HEK293T (cell line): ENCODE measurements at regions not wholly inside any gene's neighbourhood (a gene's known extent, or its start where the extent isn't known, plus 50 kb on each side); places are given as distances from the start of the nearest gene placed in this dataset.

Experiments
- CTCF ChIA-PET: fragments of 350-600 bp; formaldehyde crosslinking; extraction: SDS; loops from one replicate; lab custom pipeline; 2021; ENCODE audit warnings: antibody characterized with exemption, inconsistent platforms; lab: Yijun Ruan, JAX
- POLR2A ChIA-PET: fragments of 350-600 bp; formaldehyde crosslinking; extraction: SDS; loops from one replicate; lab custom pipeline; 2020; ENCODE audit warnings: antibody characterized with exemption, inconsistent platforms; lab: Yijun Ruan, JAX
- DNase-seq: peaks from one replicate; pipeline ENCODE4 v3.0.0; 2012; ENCODE audit warnings: mixed read lengths; ENCODE audit errors: extremely low spot score
- ARNT ChIP-seq: fragments of 450-650 bp; IDR thresholded peaks from 2 replicates; pipeline ENCODE4 v1.6.1; 2017; ENCODE audit warnings: mild to moderate bottlenecking
- BHLHE40 ChIP-seq: fragments of 450-650 bp; IDR thresholded peaks from 2 replicates; pipeline ENCODE4 v1.6.1; 2016; ENCODE audit warnings: mild to moderate bottlenecking, moderate library complexity, borderline replicate concordance
- CTBP1 ChIP-seq: fragments of 450-650 bp; IDR thresholded peaks from 2 replicates; pipeline ENCODE4 v1.6.1; 2016; ENCODE audit warnings: borderline replicate concordance
- ELF4 ChIP-seq: fragments of 450-650 bp; IDR thresholded peaks from 2 replicates; pipeline ENCODE4 v1.6.1; 2017; ENCODE audit warnings: antibody characterized with exemption
- FOXA1 ChIP-seq: fragments of 450-650 bp; IDR thresholded peaks from 2 replicates; pipeline ENCODE4 v1.6.1; 2016; ENCODE audit warnings: mild to moderate bottlenecking
- FOXK2 ChIP-seq: fragments of 450-650 bp; IDR thresholded peaks from 2 replicates; pipeline ENCODE4 v1.6.1; 2016; ENCODE audit warnings: mild to moderate bottlenecking
- FOXM1 ChIP-seq: fragments of 450-650 bp; IDR thresholded peaks from 2 replicates; pipeline ENCODE4 v1.6.1; 2017; ENCODE audit warnings: mild to moderate bottlenecking, borderline replicate concordance
- HDGF ChIP-seq: fragments of 450-650 bp; IDR thresholded peaks from 2 replicates; pipeline ENCODE4 v1.6.1; 2017; ENCODE audit warnings: antibody characterized with exemption, borderline replicate concordance
- L3MBTL2 ChIP-seq: fragments of 450-650 bp; conservative IDR thresholded peaks from 2 replicates; pipeline ENCODE4 v1.6.1; 2016; ENCODE audit warnings: mild to moderate bottlenecking
- LEF1 ChIP-seq: fragments of 450-650 bp; IDR thresholded peaks from 2 replicates; pipeline ENCODE4 v1.6.1; 2017; ENCODE audit warnings: mild to moderate bottlenecking, borderline replicate concordance
- NFRKB ChIP-seq: fragments of 450-650 bp; IDR thresholded peaks from 2 replicates; pipeline ENCODE4 v1.6.1; 2016; ENCODE audit warnings: mild to moderate bottlenecking, moderate library complexity
- PKNOX1 ChIP-seq: fragments of 450-650 bp; IDR thresholded peaks from 2 replicates; pipeline ENCODE4 v1.6.1; 2016
- SP1 ChIP-seq: fragments of 450-650 bp; IDR thresholded peaks from 2 replicates; pipeline ENCODE4 v1.6.1; 2017
- SUZ12 ChIP-seq: fragments of 450-650 bp; IDR thresholded peaks from 2 replicates; pipeline ENCODE4 v1.6.1; 2016; ENCODE audit warnings: mild to moderate bottlenecking
- TARDBP ChIP-seq: fragments of 450-650 bp; IDR thresholded peaks from 2 replicates; pipeline ENCODE4 v1.6.1; 2016
- ZNF384 ChIP-seq: fragments of 450-650 bp; IDR thresholded peaks from 2 replicates; pipeline ENCODE4 v1.6.1; 2016

GRCh38 chr15:31272558-31273257 lies 53.9 kb upstream of the KLF13 start:
- no peak for DNase-seq
- TF ChIP-seq FOXK2 (no peak), L3MBTL2 (no peak), ZNF384 (no peak), SP1 (no peak), BHLHE40 (no peak), ELF4 (no peak), PKNOX1 (no peak), ARNT (no peak), HDGF (no peak), TARDBP (no peak), FOXA1 (no peak), CTBP1 (no peak), FOXM1 (no peak), SUZ12 (no peak), NFRKB (no peak), LEF1 (no peak)
- ChIA-PET CTCF (no interaction called here), POLR2A (no interaction called here)

- POLR2A ChIA-PET: no interaction called here
- TF ChIP-seq CTBP1: no peak
- no peak for TF ChIP-seq ARNT
- no peak for TF ChIP-seq SUZ12
- no peak for TF ChIP-seq PKNOX1
- no peak for TF ChIP-seq ELF4
- TF ChIP-seq NFRKB: no peak
- TF ChIP-seq FOXM1: no peak
- TF ChIP-seq BHLHE40: no peak
- no peak for TF ChIP-seq HDGF
- no peak for TF ChIP-seq TARDBP
- no peak for TF ChIP-seq FOXK2
- no peak for TF ChIP-seq SP1
- no peak for TF ChIP-seq LEF1
- no peak for TF ChIP-seq L3MBTL2
- no peak for TF ChIP-seq FOXA1
- no peak for TF ChIP-seq ZNF384
- DNase-seq: no peak
- CTCF ChIA-PET: no interaction called here
Observed at GRCh38 chr15:31273258-31273941, 53.2 kb upstream of the KLF13 start.

GRCh38 chr15:31274496-31275330 lies 51.9 kb upstream of the KLF13 start:
- ChIA-PET POLR2A (no interaction called here), CTCF (interaction anchor here (0.6 kb wide), 1 partner anchor 54 kb away, joined by 3 read pairs; no protein-coding TSS in a partner anchor)
- DNase-seq: no peak
- TF ChIP-seq NFRKB: no peak
- TF ChIP-seq ARNT: no peak
- TF ChIP-seq SUZ12: no peak
- TF ChIP-seq ZNF384: no peak
- no peak for TF ChIP-seq SP1
- TF ChIP-seq ELF4: no peak
- no peak for TF ChIP-seq PKNOX1
- TF ChIP-seq CTBP1: no peak
- no peak for TF ChIP-seq TARDBP
- no peak for TF ChIP-seq FOXM1
- TF ChIP-seq BHLHE40: no peak
- no peak for TF ChIP-seq L3MBTL2
- no peak for TF ChIP-seq FOXK2
- TF ChIP-seq HDGF: no peak
- no peak for TF ChIP-seq FOXA1
- no peak for TF ChIP-seq LEF1

- TF ChIP-seq BHLHE40: no peak
- no peak for TF ChIP-seq LEF1
- TF ChIP-seq ZNF384: no peak
- no peak for TF ChIP-seq TARDBP
- TF ChIP-seq FOXA1: no peak
- no peak for TF ChIP-seq SP1
- TF ChIP-seq NFRKB: no peak
- TF ChIP-seq FOXM1: no peak
- no peak for TF ChIP-seq SUZ12
- TF ChIP-seq PKNOX1: no peak
- no peak for TF ChIP-seq HDGF
- TF ChIP-seq L3MBTL2: no peak
- TF ChIP-seq FOXK2: no peak
- TF ChIP-seq ARNT: no peak
- no peak for TF ChIP-seq ELF4
- TF ChIP-seq CTBP1: no peak
- POLR2A ChIA-PET: no interaction called here
- CTCF ChIA-PET: no interaction called here
- DNase-seq: no peak
Observed at GRCh38 chr15:31275331-31276262, 51.0 kb upstream of the KLF13 start.
